ENCODE measurements at regions not wholly inside any gene's neighbourhood (a gene's known extent, or its start where the extent isn't known, plus 50 kb on each side); places are given as distances from the start of the nearest gene placed in this dataset. TPM values are rescaled to one million over a fixed set of nuclear protein-coding genes. Genes with fewer than 3 reads are reported as not detected.

- TF ChIP-seq, protein P1, sequence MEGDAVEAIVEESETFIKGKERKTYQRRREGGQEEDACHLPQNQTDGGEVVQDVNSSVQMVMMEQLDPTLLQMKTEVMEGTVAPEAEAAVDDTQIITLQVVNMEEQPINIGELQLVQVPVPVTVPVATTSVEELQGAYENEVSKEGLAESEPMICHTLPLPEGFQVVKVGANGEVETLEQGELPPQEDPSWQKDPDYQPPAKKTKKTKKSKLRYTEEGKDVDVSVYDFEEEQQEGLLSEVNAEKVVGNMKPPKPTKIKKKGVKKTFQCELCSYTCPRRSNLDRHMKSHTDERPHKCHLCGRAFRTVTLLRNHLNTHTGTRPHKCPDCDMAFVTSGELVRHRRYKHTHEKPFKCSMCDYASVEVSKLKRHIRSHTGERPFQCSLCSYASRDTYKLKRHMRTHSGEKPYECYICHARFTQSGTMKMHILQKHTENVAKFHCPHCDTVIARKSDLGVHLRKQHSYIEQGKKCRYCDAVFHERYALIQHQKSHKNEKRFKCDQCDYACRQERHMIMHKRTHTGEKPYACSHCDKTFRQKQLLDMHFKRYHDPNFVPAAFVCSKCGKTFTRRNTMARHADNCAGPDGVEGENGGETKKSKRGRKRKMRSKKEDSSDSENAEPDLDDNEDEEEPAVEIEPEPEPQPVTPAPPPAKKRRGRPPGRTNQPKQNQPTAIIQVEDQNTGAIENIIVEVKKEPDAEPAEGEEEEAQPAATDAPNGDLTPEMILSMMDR (IDR thresholded peaks at IDR 0.05): no peak
- TF ChIP-seq POLR2AphosphoS5 (IDR thresholded peaks at IDR 0.05; ENCODE audit: insufficient read depth in 1 of 2, low read depth in 1 of 2) (no peak), POLR2A (IDR thresholded peaks at IDR 0.05) (no peak)
- Histone ChIP-seq H3K4me1 (no peaks in the 10 kb centered on the region), H3K27me3 (no peaks in the 10 kb centered on the region), H3K4me3 (no peak overlapping the region), H3K9me3 (no peaks in the 10 kb centered on the region), H3K27ac (no peak overlapping the region), H3K36me3 (no peaks in the 10 kb centered on the region)
- no peak for DNase-seq (ENCODE audit: extremely low spot score in 2 of 2)
- intact Hi-C loops (cut with DNase I): loop anchor here (2.0 kb wide), 1 partner anchor 79 kb away; no protein-coding TSS in a partner anchor
These were observed 248.7 kb downstream of the TDRD3 start for GRCh38 chr13:60645676-60646075.

- H3K27me3 ChIP-seq: no peaks in the 10 kb centered on the region
- DNase-seq (ENCODE audit: extremely low spot score in 2 of 2): no peak
- intact Hi-C loops (cut with DNase I): no loop called here
- no peaks in the 10 kb centered on the region for H3K9me3 ChIP-seq
- H3K27ac ChIP-seq: no peak overlapping the region
- H3K36me3 ChIP-seq: no peaks in the 10 kb centered on the region
- H3K4me3 ChIP-seq: no peak overlapping the region
- no peaks in the 10 kb centered on the region for H3K4me1 ChIP-seq
- TF ChIP-seq POLR2A (IDR thresholded peaks at IDR 0.05): no peak
- no peak for TF ChIP-seq POLR2AphosphoS5 (IDR thresholded peaks at IDR 0.05; ENCODE audit: insufficient read depth in 1 of 2, low read depth in 1 of 2)
- TF ChIP-seq, protein P1 (IDR thresholded peaks at IDR 0.05): no peak
These were observed 245.5 kb downstream of the TDRD3 start for GRCh38 chr13:60642552-60642951.

DNA sequence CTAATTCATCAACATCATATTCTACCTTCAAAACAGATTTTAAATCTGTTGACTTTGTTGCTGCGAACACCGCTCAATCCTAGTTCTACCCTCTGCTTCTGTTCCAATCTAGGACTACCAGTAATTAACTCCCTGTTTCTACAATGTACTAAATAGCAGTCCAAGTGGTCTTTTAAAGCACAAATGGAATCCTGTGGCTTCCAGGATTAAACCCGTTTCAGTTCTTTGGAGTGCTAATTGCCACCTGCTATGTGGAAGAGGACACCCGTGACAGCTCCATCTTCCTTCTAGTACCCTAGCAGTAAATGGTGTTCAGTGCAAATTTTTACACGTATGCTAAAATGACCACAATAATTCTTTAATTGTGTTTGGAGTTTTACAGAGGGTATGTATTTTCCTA lies 232.1 kb downstream of the TDRD3 start:
- Histone ChIP-seq H3K4me1 (no peaks in the 10 kb centered on the region), H3K27me3 (no peaks in the 10 kb centered on the region), H3K9me3 (no peaks in the 10 kb centered on the region), H3K27ac (no peak overlapping the region), H3K4me3 (no peak overlapping the region), H3K36me3 (no peaks in the 10 kb centered on the region)
- DNase-seq (ENCODE audit: extremely low spot score in 2 of 2): no peak
- intact Hi-C loops (cut with DNase I): no loop called here
- TF ChIP-seq, protein P1 (IDR thresholded peaks at IDR 0.05): no peak
- no peak for TF ChIP-seq POLR2A (IDR thresholded peaks at IDR 0.05)
- TF ChIP-seq POLR2AphosphoS5 (IDR thresholded peaks at IDR 0.05; ENCODE audit: insufficient read depth in 1 of 2, low read depth in 1 of 2): no peak

GRCh38 chr13:60627071-60627686 lies 230.2 kb downstream of the TDRD3 start:
- no peak for DNase-seq (ENCODE audit: extremely low spot score in 2 of 2)
- Histone ChIP-seq H3K27me3 (no peaks in the 10 kb centered on the region), H3K27ac (no peak overlapping the region), H3K4me3 (no peak overlapping the region), H3K4me1 (no peaks in the 10 kb centered on the region), H3K9me3 (no peaks in the 10 kb centered on the region), H3K36me3 (no peaks in the 10 kb centered on the region)
- intact Hi-C loops (cut with DNase I): no loop called here
- TF ChIP-seq POLR2A (IDR thresholded peaks at IDR 0.05): no peak
- TF ChIP-seq, protein P1 (IDR thresholded peaks at IDR 0.05): peak in 1 of 3 experiments; percentile 22

Small RNA genes lying in the stretch of these regions (microRNA-seq; reads per million reads assigned to microRNA genes)
- not detected for gene MIR3169 (ENCODE audit: borderline number of aligned reads, borderline replicate concordance)

Small RNA genes lying in the stretch of these regions (small RNA-seq; reads per million reads assigned to genes)
- not detected for gene MIR3169
- not detected for gene RNY3P5

Data from vagina (tissue), 2 donors.